ENCODE measurements at regions not wholly inside any gene's neighbourhood (a gene's known extent, or its start where the extent isn't known, plus 50 kb on each side); places are given as distances from the start of the nearest gene placed in this dataset.

DNA sequence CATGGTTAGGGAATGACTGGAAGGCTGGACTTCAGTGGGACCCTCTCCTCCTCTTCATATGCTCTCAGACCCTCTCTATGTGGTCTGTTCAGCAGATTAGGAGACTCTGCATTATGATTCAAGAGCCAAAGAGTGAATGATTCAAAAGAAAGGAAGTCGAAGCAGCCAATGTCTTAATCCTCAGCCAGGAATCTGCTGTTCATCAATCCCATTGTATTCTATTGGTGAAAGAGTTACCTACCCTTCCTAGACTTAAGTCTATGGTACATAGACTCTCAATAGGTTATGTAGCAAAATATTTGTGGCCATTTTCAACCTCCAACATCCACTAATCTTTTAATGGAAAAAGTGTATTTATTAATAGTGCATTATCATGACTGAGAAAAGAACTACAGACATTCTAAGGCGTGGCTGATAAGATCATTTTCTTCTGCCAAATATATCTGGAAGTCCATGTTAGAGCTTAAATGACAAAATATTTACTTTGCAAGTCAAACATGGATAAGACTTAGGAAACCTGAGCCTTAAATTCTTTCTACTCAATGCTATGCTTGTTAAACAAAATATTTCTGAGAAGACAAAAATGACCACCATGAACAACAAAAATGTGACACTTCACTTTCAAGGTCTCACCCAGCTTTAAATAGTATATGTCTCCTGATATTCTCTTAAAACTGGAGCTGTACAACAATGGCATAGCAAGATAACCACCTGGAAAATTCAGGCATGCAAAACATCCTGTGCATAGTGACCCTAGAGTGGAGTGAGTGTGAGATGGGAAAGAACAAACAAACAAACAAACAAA, 1100.6 kb downstream of the GALC start (continued):
- TF ChIP-seq CHCHD3 (CRISPR knock-in tag; IDR thresholded peaks at IDR 0.05) (no peak), ZBTB3 (CRISPR knock-in tag; IDR thresholded peaks at IDR 0.05; ENCODE audit: borderline replicate concordance, low read depth) (no peak), ELF1 (CRISPR knock-in tag; IDR thresholded peaks at IDR 0.05) (no peak), ARHGAP35 (CRISPR knock-in tag; IDR thresholded peaks at IDR 0.05; ENCODE audit: borderline replicate concordance) (no peak), ZMYM3 (CRISPR knock-in tag; IDR thresholded peaks at IDR 0.05) (no peak), ELF4 (CRISPR knock-in tag; IDR thresholded peaks at IDR 0.05; ENCODE audit: borderline replicate concordance) (no peak), ZSCAN9 (CRISPR knock-in tag; IDR thresholded peaks at IDR 0.05; ENCODE audit: borderline replicate concordance) (no peak), ZFP36L1 (CRISPR knock-in tag; IDR thresholded peaks at IDR 0.05) (no peak), SRSF4 (IDR thresholded peaks at IDR 0.05; ENCODE audit: low read depth, low read length, poor library complexity, severe bottlenecking) (no peak), ZNF343 (CRISPR knock-in tag; IDR thresholded peaks at IDR 0.05) (no peak), PRPF4 (IDR thresholded peaks at IDR 0.05; ENCODE audit: low read depth, low read length, poor library complexity, severe bottlenecking) (no peak), ZNF615 (CRISPR knock-in tag; IDR thresholded peaks at IDR 0.05; ENCODE audit: borderline replicate concordance) (no peak), ZSCAN22 (CRISPR knock-in tag; IDR thresholded peaks at IDR 0.05) (no peak), HDAC6 (IDR thresholded peaks at IDR 0.05; ENCODE audit: low read depth, low read length) (no peak), ZNF879 (CRISPR knock-in tag; IDR thresholded peaks at IDR 0.05) (no peak), ZNF33A (CRISPR knock-in tag; IDR thresholded peaks at IDR 0.05; ENCODE audit: borderline replicate concordance) (no peak), KLF6 (CRISPR knock-in tag; IDR thresholded peaks at IDR 0.05) (no peak)
- TF ChIP-seq, protein P1, sequence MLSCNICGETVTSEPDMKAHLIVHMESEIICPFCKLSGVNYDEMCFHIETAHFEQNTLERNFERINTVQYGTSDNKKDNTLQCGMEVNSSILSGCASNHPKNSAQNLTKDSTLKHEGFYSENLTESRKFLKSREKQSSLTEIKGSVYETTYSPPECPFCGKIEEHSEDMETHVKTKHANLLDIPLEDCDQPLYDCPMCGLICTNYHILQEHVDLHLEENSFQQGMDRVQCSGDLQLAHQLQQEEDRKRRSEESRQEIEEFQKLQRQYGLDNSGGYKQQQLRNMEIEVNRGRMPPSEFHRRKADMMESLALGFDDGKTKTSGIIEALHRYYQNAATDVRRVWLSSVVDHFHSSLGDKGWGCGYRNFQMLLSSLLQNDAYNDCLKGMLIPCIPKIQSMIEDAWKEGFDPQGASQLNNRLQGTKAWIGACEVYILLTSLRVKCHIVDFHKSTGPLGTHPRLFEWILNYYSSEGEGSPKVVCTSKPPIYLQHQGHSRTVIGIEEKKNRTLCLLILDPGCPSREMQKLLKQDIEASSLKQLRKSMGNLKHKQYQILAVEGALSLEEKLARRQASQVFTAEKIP (CRISPR knock-in tag; IDR thresholded peaks at IDR 0.05; ENCODE audit: borderline replicate concordance) = no peak
- TF ChIP-seq, protein P2, sequence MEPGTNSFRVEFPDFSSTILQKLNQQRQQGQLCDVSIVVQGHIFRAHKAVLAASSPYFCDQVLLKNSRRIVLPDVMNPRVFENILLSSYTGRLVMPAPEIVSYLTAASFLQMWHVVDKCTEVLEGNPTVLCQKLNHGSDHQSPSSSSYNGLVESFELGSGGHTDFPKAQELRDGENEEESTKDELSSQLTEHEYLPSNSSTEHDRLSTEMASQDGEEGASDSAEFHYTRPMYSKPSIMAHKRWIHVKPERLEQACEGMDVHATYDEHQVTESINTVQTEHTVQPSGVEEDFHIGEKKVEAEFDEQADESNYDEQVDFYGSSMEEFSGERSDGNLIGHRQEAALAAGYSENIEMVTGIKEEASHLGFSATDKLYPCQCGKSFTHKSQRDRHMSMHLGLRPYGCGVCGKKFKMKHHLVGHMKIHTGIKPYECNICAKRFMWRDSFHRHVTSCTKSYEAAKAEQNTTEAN (CRISPR knock-in tag; conservative IDR thresholded peaks at IDR 0.05) = no peak
- TF ChIP-seq, protein P3, sequence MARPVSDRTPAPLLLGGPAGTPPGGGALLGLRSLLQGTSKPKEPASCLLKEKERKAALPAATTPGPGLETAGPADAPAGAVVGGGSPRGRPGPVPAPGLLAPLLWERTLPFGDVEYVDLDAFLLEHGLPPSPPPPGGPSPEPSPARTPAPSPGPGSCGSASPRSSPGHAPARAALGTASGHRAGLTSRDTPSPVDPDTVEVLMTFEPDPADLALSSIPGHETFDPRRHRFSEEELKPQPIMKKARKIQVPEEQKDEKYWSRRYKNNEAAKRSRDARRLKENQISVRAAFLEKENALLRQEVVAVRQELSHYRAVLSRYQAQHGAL (CRISPR knock-in tag; IDR thresholded peaks at IDR 0.05; ENCODE audit: not compliant biosample characterization) = no peak
- TF ChIP-seq, protein P4, sequence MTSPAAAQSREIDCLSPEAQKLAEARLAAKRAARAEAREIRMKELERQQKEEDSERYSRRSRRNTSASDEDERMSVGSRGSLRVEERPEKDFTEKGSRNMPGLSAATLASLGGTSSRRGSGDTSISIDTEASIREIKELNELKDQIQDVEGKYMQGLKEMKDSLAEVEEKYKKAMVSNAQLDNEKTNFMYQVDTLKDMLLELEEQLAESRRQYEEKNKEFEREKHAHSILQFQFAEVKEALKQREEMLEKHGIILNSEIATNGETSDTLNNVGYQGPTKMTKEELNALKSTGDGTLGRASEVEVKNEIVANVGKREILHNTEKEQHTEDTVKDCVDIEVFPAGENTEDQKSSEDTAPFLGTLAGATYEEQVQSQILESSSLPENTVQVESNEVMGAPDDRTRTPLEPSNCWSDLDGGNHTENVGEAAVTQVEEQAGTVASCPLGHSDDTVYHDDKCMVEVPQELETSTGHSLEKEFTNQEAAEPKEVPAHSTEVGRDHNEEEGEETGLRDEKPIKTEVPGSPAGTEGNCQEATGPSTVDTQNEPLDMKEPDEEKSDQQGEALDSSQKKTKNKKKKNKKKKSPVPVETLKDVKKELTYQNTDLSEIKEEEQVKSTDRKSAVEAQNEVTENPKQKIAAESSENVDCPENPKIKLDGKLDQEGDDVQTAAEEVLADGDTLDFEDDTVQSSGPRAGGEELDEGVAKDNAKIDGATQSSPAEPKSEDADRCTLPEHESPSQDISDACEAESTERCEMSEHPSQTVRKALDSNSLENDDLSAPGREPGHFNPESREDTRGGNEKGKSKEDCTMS (CRISPR knock-in tag; conservative IDR thresholded peaks at IDR 0.05) = no peak
- TF ChIP-seq, protein P5, sequence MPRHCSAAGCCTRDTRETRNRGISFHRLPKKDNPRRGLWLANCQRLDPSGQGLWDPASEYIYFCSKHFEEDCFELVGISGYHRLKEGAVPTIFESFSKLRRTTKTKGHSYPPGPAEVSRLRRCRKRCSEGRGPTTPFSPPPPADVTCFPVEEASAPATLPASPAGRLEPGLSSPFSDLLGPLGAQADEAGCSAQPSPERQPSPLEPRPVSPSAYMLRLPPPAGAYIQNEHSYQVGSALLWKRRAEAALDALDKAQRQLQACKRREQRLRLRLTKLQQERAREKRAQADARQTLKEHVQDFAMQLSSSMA (CRISPR knock-in tag; IDR thresholded peaks at IDR 0.05) = no peak
